ENCODE measurements at regions not wholly inside any gene's neighbourhood (a gene's known extent, or its start where the extent isn't known, plus 50 kb on each side); places are given as distances from the start of the nearest gene placed in this dataset.

- H3K9me1 ChIP-seq (ENCODE audit: control insufficient read depth, insufficient read depth, low read length), result no peaks in the 10 kb centered on the region
- DNase-seq (ENCODE audit: extremely low read depth in 1 of 4, low spot score in 3 of 4) (peak in 2 of 4 experiments; percentile 8 to 34), ATAC-seq (peak; percentile 77), FAIRE-seq (no peak)
- H3K4me3 ChIP-seq, result peak overlapping the region; percentile 8; the same call in 1 of the 2 replicates
- no peaks in the 10 kb centered on the region for H3K27me3 ChIP-seq (ENCODE audit: control insufficient read depth in 2 of 2, insufficient read depth in 2 of 2, low read length in 2 of 2)
- POLR2A ChIA-PET, result no interaction called here
- H3K9ac ChIP-seq (ENCODE audit: insufficient read depth in 1 of 2, low read depth in 2 of 2, low read length in 2 of 2), result 0 out of 4 replicates have a peak overlapping the region, but pooled peaks of 1 of the 2 experiments have one; percentile 20
- H3K27ac ChIP-seq (ENCODE audit: extremely low read depth, low read depth, low read length), result no peak overlapping the region
- CTCF ChIA-PET (ENCODE audit: low intra/inter-chr PET ratio), result no interaction called here
- H3K4me2 ChIP-seq (ENCODE audit: insufficient read depth, low read length), result peak overlapping the region; percentile 52
- intact Hi-C loops (cut with micrococcal nuclease), result no loop called here
- H4K20me1 ChIP-seq (replicated peaks; ENCODE audit: control insufficient read depth, insufficient read depth, low read length), result no peaks in the 10 kb centered on the region
- H3K4me1 ChIP-seq (replicated peaks in 1 of 2; ENCODE audit: control insufficient read depth in 2 of 2, insufficient read depth in 2 of 2, low read length in 2 of 2), result no peaks in the 10 kb centered on the region; a peak in 1 of 5 replicates
- TF ChIP-seq E2F6 (IDR thresholded peaks at IDR 0.05; ENCODE audit: borderline replicate concordance in 1 of 2, extremely low read depth in 1 of 2, insufficient read depth in 1 of 2, insufficient read length in 1 of 2, low read depth in 1 of 2, low read length in 1 of 2, poor library complexity in 1 of 2, severe bottlenecking in 1 of 2) (peak in 1 of 2 experiments; percentile 14), KHSRP (IDR thresholded peaks at IDR 0.05) (no peak), LCOR (CRISPR knock-in tag; IDR thresholded peaks at IDR 0.05) (no peak), ZNF507 (tag; conservative IDR thresholded peaks at IDR 0.05) (no peak), SRSF1 (IDR thresholded peaks at IDR 0.05; ENCODE audit: low read depth, low read length) (no peak), POLR2AphosphoS5 (IDR thresholded peaks at IDR 0.05; ENCODE audit: control insufficient read depth, insufficient read depth, low read depth, low read length) (no peak), RBM39 (optimal IDR thresholded peaks at IDR 0.05; ENCODE audit: low read depth, low read length) (no peak), HNRNPLL (IDR thresholded peaks at IDR 0.05; ENCODE audit: low read depth, low read length, poor library complexity, severe bottlenecking) (peak; percentile 10), EP400 (IDR thresholded peaks at IDR 0.05) (no peak)
- BruUV-seq (replicated peaks), result no TSS peak
- H2AFZ ChIP-seq (ENCODE audit: low read depth, low read length), result peak overlapping the region; percentile 82
- no peaks in the 10 kb centered on the region for H3K36me3 ChIP-seq (ENCODE audit: control insufficient read depth, insufficient read depth, low read length)
- WGBS (ENCODE audit: insufficient coverage, low coverage, missing lambda C conversion rate), result 5% methylated on average over 18 of the region's 20 CpGs
- in situ Hi-C loops (cut with MboI), result no loop called here
- no peaks in the 10 kb centered on the region for H3K79me2 ChIP-seq (ENCODE audit: control insufficient read depth, insufficient read depth, low read length)
- H3K9me3 ChIP-seq (replicated peaks; ENCODE audit: control insufficient read depth, insufficient read depth, low read depth, low read length), result no peaks in the 10 kb centered on the region
These were observed 842.4 kb upstream of the TMPRSS15 start for GRCh38 chr21:19246018-19246417.

Data from K562 (cell line).